HG03571 (cell line): ENCODE measurements at regions not wholly inside any gene's neighbourhood (a gene's known extent, or its start where the extent isn't known, plus 50 kb on each side); places are given as distances from the start of the nearest gene placed in this dataset.

Experiments used
- ATAC-seq: cut with Tn5 transposase; IDR thresholded peaks from one replicate; pipeline ENCODE4 v1.9.1; 2021; ENCODE audit not compliant: unreplicated experiment

DNA sequence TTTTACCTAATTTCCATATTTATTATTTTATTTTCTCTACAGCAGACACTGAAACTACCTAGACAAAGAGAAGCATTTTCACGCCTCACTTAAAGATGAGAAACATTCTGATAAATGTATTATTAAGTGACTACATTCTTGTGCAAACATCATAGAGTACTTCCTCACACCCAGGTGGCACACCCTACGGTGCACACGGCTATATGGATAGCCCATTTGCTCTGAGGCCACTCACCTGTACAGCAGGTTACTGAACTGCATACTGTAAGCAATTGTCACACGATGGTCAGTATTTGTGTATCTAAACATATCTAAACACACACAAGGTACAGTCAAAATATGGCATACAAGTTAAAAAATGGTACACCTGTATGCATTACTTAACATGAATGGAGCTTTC lies 481.4 kb downstream of the CMPK2 start:
- no peak for ATAC-seq

DNA sequence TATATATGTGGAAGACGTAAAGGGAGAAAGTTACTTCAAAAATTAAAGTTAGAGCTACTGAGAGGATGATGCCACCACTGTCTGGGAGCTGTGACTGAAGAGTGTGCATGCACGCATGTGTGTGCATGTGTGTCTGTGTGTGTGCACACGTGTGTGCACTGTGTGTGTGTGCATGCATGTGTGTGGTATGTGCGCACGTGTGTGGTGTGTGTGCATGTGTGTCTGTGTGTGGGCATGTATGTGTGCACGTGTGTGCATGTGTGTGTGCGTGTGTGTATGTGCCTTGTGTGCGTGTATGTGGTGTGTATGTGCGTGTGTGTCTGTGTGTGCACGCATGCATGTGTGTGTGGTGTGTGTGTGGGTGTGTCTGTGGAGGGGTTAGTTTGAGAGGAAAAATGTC lies 473.4 kb downstream of the CMPK2 start:
- ATAC-seq, result no peak

GRCh38 chr2:6392966-6393365 lies 472.7 kb downstream of the CMPK2 start:
- no peak for ATAC-seq

GRCh38 chr2:6393819-6394218 lies 471.9 kb downstream of the CMPK2 start:
- ATAC-seq, result no peak

DNA sequence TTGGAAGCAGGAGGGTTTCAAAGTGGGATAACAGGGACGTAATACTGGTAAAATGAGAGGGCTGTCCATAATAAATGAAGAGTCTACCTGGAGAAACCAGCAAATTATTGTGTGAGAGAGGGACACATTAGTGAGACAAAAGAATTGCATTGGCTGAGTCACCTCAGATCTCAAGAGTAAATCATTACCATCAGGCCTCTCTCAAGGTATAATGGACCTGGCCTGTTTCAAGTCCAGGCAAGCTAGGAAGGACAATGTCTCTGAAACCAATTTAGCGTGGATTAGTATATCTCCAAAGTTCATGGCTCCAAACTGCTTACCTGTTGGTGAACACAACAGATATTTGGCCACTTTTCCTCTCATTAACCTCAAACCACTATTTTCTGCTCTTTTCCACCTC lies 471.4 kb downstream of the CMPK2 start:
- no peak for ATAC-seq

GRCh38 chr2:6398421-6398820 lies 467.3 kb downstream of the CMPK2 start:
- ATAC-seq, result no peak

- ATAC-seq, result no peak
These were observed 464.4 kb downstream of the CMPK2 start for GRCh38 chr2:6401301-6401700.

- ATAC-seq, result no peak
These were observed 457.6 kb downstream of the CMPK2 start for GRCh38 chr2:6408057-6408456.

DNA sequence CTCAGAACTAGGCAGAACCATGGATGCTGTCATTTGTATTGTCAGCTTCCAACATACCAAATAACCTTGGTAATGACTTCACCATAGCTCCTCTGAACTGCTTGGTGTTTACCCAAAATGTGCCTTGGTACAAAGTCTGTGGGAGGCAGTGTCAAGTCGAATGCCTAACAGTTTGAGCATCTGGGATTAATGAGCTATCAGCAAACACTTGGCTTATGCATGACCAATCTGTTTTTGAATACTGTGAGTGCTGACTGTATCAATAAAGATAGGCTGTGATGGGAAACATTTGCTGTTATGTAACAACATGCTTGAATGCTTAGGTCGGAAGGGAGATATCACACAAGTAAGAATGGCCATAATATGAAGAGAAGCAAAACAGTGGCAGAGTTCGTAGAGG lies 455.4 kb downstream of the CMPK2 start:
- ATAC-seq, result no peak

DNA sequence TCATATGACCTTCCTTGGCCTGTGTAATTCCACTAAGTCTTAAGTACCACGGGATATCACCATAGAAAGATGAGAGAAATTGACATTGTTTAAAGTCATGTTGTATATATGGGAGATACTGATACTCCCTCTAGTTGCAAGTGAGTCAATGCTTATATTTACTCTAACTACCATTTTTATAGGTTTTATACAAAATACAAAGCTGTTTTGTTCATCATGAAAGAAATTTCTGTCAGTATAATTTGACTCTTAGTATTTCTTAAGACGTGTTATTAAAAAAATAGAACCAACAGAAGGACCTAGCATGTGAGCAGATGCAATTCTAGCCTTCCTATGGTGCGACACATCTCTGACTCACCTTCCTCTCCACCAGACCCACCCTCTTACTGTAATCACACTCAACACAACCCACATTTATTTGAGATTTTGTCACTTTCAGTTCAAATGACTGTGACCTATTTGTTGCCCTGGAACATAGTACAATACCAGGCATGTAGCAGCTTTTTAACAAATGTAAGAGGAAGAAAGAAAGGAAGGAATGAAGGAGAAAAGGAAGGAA lies 453.1 kb downstream of the CMPK2 start:
- no peak for ATAC-seq

- ATAC-seq, result no peak
These were observed 448.7 kb downstream of the CMPK2 start for GRCh38 chr2:6417050-6417449.

DNA sequence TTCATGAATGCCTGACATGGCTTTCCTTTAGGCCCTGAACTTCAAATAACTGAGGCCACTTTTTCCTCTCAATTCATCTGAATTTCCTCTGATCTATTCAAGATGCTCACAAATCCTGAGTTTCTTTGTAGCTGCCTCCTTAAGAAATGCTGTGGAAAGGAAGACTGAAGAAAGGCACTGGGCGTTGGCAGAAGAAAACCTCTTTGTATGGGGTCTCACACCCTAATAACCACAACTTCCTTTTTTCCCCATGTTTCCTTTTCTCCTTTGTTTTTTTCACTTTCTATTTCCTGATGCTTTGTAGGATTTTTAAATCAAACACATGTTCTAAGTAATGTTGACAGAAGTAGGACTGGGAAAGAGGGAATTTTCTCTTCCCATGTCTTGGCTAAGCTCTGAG lies 447.4 kb downstream of the CMPK2 start:
- no peak for ATAC-seq

DNA sequence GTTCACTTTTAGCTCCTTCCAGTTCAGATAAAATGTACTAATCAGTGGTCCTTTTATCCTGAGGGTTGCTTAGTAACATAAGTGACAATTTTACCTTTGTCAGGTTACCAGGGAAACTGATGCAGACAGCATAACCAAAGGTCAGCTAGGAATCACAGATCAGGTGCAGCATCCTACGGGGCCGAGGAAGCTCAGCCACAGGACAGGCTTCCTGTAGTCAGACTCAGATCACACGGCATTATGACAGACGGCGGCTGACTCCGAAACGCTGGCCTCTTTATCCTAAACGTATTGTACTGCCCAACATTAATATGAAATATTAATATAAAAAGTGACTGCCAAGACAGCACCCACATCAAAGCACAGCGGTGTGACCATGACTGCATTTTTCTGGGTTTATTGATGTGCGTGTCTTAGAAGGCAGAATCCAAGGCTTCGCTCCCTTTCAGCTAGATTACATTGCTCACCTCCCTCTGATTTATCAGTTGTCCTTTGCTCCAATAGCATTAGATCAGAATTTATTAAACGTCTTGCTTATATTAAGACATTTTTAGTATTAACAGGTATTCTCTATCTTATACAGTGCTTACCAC lies 444.5 kb downstream of the CMPK2 start:
- ATAC-seq, result no peak

DNA sequence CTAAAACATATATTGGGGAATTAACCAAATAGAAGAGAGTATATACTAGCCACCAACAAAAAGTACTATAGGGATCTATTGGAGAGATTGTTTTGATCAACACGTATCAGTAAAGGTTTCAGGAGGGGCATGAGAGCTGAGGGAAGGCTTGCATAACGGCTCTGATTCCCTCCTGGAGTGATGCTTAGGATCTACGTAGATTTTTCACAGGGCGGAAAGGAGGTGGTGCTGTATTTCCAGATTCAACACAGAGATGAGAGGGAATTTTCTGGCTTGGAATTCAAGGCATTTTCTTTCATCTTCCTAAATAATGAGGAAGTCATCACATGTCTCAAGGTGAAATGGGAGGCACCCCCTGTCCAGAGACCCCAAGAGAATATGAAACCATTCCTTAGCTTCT lies 443.8 kb downstream of the CMPK2 start:
- no peak for ATAC-seq

GRCh38 chr2:6423157-6423556 lies 442.6 kb downstream of the CMPK2 start:
- no peak for ATAC-seq

GRCh38 chr2:6423944-6424343 lies 441.8 kb downstream of the CMPK2 start:
- ATAC-seq, result no peak

DNA sequence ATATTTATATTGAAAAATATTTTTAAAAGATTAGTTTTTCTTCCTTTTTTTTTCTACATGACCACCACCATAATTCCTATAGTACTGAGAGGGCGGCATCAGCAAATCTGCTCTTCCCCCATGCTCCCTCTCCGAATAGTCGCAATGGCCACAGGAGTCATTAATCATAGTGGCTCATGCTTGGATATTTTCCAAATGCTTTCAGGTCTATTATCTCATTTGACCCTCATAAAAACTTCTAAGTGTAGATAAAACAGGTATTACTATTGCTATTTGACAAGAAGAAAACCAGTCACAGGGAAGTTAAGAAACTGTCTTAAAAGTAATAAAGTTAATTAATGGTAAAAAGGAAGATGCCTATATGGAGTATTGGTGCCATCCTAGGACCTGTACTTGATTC lies 440.7 kb downstream of the CMPK2 start:
- no peak for ATAC-seq

DNA sequence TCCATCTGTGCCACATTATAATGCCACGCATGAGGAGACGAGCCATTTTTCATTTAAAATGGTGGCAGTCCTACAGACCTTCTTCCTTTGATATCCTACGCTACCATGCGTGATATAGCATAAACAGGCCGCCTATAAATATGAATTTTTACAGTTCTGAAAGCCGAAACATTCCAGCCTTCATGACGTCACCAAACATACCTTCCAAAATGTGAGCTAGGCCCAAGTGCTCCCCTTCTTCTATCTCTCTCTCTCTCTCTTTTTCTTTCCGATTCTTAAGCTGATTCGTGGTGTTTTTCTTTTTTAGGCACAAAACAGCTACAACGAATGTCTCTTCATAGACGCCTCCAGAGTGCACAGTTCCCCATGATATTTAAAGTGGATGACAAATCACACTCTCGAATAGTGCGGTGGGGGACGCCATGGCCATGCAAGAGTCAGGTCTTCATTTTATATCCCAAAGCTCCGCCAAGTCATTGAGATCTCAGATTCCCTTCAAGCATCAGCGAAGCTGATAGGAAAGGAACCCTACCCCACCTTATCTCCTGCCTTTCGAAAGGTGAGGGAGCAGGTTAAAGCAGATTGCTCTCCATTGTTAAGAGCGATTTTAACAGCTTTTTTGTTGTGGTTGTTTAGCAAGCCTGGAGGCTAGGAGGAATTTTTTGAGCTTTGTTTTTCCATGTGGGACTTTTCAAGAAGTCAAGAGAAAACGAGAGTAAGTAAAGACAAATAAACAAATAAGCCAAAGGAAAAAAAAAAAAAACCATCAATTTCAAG lies 436.3 kb downstream of the CMPK2 start:
- ATAC-seq, result no peak

DNA sequence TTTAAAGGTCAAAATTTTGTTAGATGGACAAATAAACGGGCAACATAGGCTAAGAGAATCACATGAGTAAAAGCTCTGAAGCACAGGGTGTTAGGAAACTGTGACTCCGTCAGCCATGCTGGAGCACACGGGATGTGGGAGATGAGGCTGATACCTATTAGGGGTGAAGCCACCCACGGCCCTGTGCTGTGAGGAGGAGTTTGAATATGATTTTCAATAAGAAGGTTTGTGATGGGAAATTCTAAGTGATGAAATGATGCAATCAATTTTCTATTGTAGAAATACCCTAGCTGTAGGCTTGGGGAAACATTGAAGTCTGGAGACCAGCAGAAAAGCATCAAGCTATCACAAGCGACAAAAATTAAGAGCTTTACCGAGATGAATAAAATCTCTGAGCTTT lies 431.3 kb downstream of the CMPK2 start:
- ATAC-seq, result no peak

DNA sequence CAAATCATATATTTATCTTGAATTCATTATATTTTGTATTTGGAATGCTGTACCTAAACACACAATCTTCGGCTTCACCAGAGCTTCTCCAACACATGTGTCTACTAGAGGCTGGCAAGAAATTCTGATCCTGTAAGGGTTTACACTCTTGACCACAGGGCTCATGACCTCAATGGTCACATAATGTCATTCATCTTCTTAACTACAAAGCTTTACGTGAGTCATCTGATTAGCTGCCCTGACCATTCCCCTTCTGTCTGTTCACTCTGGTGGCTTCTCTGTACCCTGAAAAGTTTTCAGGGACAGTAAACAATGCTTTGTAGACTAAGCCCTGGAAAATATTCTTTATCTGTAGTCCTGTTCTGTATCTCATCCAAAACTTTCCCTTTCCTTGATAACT lies 423.9 kb downstream of the CMPK2 start:
- no peak for ATAC-seq

DNA sequence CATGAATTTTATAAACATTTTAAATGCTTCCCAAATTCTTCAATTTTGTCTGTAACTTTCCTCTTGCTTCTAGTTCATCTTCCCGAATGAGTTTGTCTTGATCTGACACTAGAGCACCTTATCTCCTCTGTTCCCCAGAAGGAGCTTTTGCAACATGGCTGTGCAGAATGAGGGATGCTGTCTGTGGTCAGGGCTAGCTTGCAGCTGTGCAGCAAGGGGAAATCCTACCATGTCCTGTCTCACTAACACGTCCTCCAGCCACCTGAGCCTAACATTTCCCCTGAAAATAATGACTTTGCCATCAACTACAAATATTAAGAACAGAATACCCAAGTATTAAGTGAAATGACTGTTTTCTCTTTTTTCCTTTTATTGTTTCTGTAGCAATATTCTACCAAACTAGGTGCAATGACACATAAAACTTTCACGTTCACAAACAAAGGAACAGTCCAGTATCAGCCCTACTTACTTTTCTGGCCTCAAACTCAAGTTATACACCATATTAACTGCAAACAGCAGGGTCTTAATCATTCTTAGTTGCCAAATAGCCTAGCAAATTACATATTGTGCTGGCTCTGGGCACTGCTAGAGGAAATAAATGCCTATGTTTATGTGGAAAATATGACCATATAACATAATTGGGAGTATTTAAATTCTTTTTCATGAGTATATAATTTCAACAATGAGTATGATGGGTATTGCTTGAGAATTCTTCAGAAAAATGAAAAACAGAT lies 423.3 kb downstream of the CMPK2 start:
- ATAC-seq, result no peak
